GM19240 (cell line): ENCODE measurements at regions not wholly inside any gene's neighbourhood (a gene's known extent, or its start where the extent isn't known, plus 50 kb on each side); places are given as distances from the start of the nearest gene placed in this dataset.

Experiments
- DNase-seq: peaks from one replicate; pipeline ENCODE4 v3.0.0; 2011; ENCODE audit warnings: low spot score; ENCODE audit not compliant: insufficient read length

DNA sequence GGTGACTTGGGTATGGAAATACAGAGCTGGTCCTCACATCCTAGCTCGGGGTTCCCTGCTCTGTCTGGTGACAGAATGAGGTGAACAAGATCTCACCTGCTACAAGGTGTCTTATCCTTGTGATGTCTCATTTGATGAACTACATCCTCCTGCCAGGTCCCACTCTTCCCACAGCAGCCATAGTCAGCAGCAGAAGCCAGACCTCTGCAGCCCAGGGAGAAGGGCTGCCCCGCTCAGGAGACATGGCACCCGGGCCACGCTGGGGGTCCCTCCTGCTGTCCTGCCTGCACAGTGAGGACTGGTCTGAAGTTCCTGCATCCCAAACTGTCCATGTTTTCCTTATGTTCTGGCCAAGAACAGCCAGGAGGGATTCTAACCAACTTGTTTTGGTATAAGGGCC is 414.1 kb downstream of the CTTN start:
- no peak for DNase-seq

DNA sequence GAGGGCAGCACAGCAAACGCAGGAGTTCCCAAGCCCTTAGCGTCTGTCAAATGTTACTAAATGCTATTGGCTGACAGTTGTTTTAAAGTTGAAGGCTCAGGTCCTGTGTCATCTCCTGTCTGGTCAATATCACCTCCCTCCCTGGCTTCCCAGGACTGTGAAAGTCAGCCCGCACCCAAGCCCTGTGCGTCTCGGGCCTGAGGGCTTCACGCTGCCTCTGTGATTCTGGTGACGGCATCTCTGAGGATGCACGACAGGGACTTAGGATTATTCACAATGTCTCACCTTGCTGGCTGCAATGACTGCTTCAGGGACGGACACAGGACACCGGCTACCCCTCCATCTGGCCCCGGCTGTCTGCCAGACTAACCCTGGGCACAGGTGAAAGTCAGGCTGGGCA is 415.3 kb downstream of the CTTN start:
- DNase-seq = no peak

DNA sequence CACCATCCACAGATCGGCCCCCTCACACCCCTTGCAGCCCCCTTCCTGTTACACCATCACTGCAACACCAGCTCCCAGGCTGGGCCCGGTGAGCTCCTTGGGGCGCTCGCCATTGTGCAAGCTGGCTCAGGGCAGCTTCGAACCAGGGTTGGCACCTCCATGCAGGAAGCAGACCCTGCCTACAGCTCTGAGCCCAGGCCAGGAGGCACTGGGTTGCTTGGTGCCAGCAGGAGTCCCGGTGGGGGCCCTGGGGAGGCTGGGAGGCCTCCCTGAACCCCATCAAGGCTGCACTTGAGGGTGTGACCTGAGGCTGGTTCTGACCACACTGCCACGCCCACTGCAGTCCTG is 417.1 kb downstream of the CTTN start:
- DNase-seq = no peak

DNA sequence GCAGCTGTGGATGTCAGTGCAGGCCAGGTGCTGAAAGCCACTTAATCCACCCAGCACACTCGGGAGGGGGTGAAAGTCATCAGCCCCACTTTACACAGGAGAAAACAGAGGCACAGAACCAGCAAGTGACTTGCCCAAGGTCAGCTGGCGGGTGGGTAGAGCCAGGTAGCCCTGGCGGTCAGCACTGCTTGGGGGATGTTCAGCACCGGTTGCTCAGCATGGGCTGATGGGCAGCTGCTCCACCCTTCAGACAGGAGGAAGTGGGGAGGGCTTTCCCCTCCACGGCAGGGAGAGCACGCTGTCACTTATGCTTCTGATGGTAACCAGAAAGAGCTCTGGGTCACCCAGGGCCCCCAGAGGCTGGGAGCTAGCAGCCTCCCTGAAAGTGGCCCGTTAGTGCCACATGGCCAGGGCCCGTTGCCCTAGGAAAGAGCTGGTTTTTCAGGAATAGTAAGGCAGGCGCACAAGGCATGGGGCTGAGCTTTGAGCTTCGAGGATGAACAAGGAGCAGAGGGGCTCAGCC is 417.9 kb downstream of the CTTN start:
- DNase-seq = no peak

DNA sequence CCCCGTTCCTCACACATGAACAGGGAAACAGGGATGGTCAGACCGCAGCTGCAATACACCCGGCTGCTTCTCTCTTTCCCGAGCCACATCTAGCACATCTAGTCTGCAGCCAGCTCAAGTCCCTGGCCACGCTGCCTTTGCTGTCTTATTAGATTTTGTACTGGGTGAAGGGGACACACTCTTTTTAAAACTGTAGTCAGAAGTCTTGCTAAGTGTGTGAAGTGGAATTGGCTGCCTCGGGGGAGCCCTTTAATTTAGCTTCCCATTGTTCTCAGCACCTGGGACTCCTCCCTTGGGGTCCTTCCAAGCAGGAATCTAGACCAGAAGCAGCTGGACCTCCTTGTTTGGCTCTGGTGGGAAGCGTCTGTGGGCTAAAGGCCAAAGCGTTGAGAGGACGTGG is 420.0 kb downstream of the CTTN start:
- DNase-seq = no peak

DNA sequence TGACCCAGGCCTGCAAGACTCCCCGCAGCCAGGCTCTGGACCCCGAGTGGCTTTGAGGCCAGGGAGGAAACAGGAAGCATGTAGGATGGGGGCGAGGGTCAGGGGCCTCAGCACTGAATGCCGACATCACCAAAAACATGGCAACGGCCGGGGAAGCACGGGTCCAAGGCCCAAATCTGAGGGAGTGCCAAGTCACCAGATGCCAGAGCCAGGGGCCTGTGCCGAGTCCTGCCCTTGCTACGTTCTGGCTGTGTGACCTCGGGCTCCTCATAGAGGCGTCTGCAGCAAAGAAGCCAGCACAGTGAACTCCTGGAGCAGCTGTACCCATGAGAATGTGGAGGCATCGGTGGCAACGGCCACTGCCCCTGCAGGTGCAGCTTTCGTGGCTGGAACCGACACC is 420.7 kb downstream of the CTTN start:
- no peak for DNase-seq

DNA sequence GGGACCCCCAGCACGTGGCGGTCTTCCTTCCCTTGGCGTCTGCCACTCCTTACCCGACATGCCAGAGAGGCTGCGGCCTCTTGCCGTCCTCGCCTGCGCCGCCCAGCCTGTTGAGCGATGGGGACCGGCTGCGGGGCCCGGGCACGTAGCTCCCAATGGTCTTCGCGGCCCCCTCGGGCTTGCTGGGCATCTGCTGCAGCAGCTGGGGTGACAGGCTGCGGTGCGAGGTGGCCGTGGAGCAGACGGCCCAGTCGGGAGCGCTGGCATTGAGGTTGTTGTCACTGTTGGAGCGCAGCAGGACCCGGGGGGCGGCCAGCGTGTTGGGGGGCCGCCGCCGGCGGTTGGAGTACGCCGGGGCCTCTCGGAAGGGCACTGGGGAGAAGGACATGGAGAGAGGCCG is 422.0 kb downstream of the CTTN start:
- no peak for DNase-seq

DNA sequence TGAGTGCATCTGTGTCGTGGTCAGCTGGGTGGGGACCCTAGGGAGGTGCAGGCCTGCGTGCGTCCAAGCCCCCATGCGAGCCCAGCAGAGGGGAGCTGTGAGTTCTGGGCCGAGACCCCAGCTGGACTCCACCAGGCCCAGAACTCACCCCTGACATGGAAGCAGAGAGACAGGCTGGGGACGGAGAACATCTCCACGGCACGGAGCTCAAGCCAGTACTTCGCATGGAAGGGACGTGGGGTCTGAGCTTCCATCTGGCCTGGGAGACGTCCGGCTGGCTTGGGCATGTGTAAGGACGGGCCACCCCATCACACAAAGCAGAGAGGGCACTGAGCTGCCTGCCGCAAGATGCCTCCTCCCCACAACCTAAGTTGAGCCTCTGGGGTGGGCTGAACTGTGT is 422.4 kb downstream of the CTTN start:
- DNase-seq = no peak

DNA sequence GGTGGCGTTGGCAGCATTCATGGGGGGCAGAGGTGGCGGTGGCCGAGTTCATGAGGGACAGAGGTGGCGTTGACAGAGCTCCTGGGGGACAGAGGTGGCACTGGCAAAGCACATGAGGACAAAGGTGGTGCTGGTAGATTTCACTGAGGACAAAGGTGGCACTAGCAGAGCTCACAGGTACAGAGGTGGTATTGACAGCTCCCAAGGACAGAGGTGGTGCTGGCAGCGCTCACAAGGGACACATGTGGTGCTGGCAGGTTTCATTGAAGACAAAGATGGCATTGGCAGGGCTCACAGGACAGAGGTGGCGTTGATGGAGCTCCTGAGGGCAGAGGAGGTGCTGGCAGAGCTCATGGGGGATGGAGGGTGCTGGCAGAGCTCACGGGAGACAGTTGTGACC is 425.4 kb downstream of the CTTN start:
- no peak for DNase-seq

DNA sequence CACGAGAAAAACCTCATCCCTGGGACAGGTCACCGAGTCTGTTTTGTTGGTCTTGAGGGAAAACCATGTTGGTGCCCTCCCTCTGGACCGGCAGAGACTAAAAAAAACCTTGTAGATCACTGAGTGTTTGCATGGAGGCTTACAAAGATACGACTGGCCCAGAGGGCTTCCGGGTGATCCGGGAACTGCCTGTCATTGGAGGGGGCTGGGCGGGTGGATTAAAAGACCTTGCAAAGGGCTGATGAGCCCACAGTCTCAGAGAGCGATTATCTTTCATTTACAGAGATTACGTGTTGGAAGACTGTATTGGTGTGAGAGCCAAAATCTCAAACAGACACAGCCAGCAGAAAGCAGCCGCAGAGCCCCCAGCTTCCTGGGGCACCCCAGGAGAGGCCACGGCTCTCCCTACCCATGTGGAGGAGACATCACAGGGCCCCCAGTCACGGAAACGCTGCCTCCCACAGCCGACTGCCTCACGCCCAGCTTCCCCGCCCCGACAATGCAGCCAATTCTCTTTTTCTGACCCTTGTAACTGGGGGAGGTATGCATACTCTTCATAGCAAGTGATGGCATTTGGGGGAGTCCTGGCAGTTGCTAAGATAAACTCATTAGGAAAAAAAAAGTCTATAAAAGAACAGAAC is 426.4 kb downstream of the CTTN start:
- no peak for DNase-seq

DNA sequence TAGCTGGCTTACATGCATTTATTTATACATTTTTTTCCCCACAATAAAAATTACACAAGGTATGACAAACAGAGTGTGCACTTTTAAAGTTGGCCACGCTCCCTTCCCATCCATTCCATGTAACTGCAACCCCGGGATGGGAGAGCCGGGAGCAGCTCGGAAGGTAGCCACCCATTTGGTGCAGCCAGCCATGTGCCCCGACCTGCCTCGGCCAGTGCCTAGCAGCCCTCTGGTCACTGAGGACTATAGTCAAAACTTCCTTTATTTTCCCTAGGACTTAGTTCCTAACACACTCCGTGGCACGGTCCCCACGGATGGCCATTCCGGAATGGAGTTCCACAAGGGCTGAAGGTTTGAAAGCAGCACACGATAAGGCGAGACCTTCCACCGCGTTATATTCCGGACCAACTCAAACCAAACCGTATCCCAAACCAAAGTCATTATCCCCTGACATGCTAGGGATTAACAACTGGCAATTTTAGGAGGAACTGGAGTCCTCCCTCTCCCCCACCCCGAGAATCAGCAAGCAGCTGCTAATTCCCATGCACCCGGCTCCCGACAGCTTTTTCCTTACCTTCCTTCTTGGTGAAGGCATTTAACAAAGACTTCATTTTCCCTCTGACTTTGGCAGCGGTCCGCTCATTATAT is 426.4 kb downstream of the SHANK2 start:
- no peak for DNase-seq

DNA sequence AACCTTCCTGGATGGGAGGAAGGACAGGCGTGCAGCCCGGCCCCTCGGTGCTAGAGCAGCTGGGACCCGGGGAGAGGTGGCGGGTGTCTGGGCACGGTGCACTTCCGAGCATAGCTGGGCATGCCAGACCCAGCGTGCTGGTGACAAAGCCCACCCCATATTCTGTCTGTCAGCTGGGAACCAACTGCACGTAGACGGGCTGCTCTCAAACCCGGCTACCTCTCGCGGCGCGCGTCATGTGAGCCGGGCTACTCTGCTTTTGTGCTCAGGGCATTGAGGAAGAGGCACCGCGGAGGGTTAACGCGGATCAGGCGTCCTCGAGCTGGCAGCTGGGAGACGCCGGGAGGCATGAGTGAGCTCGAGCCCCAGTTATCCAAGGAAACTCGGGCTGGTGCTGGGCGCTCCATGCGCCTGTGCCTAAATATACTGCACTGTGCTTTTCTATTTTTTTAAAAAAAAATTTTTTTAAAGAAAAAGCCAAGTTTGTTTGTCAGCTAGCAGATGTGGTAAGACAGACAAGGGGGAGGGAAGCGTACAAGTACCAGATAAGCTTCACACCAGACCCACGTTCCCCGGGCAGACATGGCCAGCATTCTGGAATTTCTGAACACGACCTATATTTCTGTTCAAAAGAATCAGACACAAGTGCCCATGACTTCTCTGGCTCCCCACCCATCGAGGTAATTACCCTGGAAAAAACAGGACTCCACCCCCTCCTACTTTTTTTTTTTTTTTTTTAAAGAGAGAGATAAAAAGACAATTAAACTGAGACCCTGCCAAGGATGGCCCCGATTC is 425.6 kb downstream of the SHANK2 start:
- DNase-seq = no peak

DNA sequence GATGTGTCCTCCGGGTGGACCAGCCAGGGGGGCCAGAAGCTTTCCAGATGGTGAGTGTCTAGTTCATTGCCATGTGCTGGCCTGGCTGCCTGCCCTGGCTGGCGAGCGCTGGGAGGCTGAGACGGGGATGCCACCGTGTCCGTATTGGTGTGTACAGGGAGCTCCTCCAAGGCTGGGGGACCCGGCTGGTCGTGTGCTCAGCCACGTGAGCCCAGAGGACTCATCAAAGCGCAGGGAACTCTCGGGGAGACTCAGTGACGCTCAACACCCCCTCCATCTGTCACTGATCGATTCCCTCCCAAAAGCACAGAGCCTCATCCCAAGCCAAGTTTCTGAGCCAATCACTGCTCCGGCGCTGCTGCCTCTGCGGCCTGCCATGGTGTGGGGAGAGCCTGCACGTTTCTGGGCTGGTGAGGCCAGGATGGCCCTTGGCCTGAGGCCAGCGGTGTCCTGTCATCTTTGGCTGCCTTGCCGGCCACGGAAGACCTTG is 423.7 kb downstream of the SHANK2 start:
- DNase-seq = no peak

DNA sequence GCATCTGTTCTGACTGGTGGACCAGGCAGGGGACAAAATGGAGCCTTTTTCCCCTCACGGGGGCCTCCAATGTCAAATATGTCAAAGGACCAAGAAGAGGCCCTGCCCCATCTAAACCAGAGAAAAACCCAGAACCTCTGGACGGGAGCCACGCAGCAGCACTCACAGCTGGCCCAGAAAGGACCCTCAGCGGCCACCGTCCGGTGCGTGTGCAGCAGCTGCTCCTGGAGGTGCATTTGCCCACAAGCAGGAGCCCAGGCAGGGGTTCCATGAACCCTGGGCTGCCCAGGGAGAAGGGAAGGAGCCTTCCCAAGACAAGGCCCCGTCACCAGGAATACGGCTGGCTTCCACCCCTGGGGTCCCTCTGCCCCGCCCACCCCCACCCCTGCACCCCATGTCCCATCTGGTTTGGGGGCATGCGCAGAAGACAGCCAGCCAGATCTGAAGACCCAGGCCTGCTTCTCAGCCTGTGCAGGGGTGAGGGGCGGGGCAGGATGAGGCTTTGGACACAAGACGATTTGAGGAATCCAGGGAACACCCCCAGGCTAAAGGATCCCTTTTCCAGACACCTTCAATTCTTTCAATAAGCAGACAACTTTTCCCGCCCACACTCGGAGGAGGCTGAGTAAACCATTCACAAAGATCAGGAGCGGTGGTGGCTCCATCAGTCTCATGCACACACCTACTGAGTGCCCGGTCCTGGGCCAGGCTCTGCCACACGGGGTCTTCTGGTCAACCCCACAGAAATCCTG is 423.1 kb downstream of the SHANK2 start:
- no peak for DNase-seq

DNA sequence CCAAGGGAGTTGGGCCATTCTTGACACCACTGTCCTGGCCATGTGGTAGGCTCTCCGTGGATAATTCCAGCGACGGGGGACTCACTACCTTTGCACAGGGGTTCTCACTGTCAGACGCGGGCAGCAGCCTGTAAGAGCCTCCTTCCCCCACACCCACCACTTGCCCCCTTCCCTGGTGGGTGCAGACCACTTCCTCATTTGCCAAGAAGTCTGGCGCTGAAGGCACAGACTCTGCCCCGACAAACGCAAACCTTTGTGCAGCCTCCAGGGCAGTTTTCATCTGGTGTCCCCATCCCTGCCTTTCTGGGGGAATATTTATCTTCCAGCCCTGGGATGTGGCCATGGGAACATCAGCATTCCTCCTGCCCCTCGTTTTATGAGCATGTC is 422.5 kb downstream of the SHANK2 start:
- no peak for DNase-seq

DNA sequence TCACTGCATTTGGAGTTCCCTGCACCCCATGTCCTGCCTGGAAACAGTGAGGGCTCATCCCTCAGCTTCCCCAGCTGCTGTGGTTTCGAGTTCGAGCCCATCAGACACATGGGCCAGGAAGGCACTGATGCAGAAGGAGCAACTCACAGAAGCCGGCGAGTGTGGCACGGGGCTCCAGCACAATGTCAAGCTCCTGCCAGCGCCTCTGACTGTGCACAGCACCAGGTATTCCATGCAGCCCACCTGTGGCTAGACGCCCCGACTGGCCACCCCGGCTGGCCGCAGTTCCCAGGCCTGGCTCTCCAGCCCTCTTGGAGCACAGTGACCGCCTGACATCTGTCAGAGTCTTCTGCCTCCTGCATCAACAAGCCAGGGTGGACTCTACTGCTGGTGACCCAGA is 419.4 kb downstream of the SHANK2 start:
- no peak for DNase-seq

DNA sequence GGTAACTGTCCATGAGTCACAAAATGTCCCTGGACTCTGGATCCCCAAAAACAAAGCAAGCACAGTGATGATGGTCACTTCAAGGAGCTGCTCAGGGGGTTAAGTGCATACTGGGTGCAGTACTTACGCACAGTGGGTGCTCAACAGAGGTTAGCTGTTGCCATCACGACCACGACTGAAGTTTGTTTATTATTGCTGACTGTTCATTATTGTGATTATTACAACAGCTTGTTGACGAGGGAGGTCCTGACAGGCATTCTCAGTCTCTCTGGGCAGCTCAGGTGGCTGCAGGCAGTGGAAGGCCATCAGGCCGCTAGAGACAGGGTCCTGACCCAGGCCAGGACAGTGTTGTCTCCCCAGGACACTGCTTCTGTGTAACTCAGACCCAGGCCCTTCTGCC is 418.8 kb downstream of the SHANK2 start:
- no peak for DNase-seq

DNA sequence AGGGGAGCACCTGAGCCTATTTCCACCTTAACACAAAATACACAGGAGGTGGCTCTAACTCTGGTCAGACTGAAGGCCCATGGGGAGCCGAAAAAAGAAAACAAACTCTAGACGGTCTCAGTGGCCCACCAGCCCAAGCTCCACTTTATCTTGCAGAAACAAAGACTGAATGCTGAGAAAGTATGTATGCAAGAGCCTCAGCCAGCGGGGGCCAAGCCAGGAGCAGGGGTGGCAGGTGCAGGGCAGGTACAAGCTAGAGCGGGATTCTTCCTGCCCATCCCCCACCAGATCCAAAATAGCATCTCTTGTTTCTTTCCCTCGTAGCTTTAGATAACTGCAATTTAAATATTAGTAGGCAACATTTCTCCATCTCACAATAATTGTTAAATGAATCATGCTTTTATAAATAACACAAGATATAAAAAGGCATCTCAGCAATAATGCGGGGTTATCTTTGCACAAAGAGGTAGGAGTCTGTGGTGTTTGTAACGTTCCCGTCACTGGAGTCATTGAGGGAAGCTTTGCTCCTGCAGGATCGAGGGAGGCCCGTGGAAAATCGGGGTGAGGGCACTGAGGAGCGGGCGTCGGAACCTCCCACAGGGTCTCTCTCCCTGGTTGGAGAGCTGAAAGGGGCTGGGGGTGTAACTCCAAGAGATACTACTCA is 418.0 kb downstream of the SHANK2 start:
- DNase-seq = no peak

DNA sequence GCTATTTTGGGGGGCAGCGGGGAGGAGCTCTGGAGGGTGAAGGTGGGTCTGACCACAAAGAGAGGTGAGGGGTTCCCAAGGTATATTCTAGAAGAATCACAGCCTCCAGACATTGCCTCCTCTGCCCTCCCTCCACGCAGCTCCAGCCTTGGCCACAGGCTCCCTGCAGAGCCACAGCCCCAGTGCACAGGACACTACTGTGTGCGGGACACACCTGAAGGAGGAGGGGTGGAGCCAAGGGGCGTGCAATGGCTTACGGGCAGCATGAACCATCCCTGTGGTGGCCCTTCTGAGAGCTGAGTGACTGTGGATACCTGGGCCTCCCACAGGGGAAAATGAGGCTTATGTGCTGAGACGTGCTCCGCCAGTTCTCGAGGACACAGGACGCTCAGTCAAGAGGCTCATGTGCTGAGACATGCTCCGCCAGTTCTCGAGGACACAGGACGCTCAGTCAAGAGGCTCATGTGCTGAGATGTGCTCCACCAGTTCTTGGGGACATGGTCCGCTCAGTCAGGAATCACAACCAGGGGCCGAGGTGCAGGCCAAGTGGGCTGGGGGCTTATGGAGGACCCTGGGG is 417.3 kb downstream of the SHANK2 start:
- no peak for DNase-seq

DNA sequence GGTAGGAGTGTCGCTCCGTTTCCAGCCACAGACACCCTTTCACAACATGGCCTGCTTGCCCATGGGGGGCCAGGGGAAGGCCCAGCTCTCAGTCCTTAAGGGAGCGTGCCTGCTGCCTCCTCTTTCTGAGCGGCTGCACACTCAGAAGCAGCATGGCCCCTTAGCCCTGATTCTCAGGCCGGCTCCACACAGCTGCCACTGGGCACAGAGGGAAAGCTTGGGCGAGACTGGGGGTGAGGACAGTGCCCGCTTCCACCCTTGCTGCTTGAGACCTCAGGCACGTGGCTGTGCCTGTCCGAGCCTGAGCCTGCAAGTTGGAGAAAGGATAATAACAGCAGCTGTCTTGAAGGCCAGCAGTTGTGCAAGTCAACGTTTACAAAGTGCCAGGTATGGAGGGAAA is 416.3 kb downstream of the SHANK2 start:
- no peak for DNase-seq

DNA sequence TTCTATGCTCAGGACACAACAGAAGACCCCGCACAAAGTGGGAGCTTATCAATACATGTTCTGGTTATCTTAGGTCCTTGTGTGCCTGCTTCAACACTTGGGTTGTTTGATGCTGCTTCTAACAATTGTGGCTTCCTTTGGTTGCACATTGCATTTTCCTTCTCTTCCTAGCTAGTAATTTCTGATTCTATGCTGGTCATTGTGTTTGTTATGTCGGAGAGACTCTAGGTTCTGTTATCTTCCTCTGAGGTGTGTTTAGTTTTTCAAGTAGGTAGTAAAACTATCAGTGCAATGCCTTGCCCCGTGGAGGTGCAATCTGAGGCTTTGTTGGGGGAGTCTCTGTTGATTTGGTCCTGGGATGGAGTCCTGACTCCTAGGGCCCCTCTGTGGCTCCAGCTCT is 414.2 kb downstream of the SHANK2 start:
- DNase-seq = no peak
